PC-3 (cell line): ENCODE measurements at regions not wholly inside any gene's neighbourhood (a gene's known extent, or its start where the extent isn't known, plus 50 kb on each side); places are given as distances from the start of the nearest gene placed in this dataset.

Experiments used
- CTCF ChIP-seq: fragments of 300-600 bp; sonication (generic); conservative IDR thresholded peaks from 2 replicates; pipeline ENCODE4 v1.5.1; 2017; ENCODE audit warnings: antibody characterized with exemption, low read depth, mild to moderate bottlenecking, low read length
- EZH2 ChIP-seq: fragments of 300-600 bp; sonication (generic); IDR thresholded peaks from one replicate; pipeline ENCODE4 v1.6.1; 2017; ENCODE audit warnings: antibody characterized with exemption, mild to moderate bottlenecking, low read length; ENCODE audit not compliant: unreplicated experiment
- EZH2phosphoT487 ChIP-seq: fragments of 300-600 bp; sonication (generic); IDR thresholded peaks from 2 replicates; pipeline ENCODE4 v1.6.1; 2018; ENCODE audit warnings: mild to moderate bottlenecking, antibody characterized with exemption, low read length, borderline replicate concordance

- TF ChIP-seq CTCF (no peak), EZH2phosphoT487 (no peak), EZH2 (no peak)
These were observed 210.7 kb upstream of the SALL3 start for GRCh38 chr18:78768656-78769501.
